ENCODE measurements at regions not wholly inside any gene's neighbourhood (a gene's known extent, or its start where the extent isn't known, plus 50 kb on each side); places are given as distances from the start of the nearest gene placed in this dataset.

DNA sequence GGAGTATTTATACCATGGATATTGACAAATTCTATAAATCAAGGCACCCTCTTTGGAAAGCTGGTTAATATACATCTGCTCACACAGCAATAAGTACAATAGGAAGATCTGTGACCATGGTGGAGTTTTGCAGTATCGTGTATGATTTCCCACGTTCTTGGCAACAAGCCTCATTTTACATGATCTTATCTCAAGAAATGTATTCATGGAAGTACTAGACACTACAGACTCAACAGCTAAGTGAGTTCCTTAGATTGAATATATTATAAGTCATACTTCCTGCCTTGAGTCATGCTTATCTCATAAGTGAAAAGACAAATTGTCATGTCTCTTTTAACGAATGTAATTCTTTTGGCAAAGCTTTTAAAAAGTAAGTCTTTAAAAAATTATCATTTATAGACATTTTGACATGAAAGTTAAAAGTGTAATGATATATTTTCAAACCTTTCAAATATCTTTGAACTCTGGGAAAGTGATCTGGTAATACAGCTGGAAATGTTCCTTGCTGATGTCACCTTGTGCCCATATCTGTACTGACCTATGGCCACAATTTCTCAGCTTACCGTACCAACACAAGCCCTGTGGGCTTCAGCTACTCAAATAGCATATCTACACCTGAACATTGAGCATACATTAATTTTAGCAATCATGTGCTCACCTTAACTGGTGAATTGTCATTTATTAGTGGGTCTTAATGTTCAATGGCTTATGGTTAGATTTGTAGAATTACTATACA is 130.3 kb upstream of the TMC3 start:
- Mint-ChIP-seq H3K36me3 (ENCODE audit: low read depth) (no peaks in the 10 kb centered on the region), H3K4me1 (peaks cover 2% of the 10 kb centered on the region), H3K4me3 (no peak overlapping the region), H3K27me3 (ENCODE audit: insufficient read depth) (no peaks in the 10 kb centered on the region), H3K9me3 (no peaks in the 10 kb centered on the region), H3K27ac (no peak overlapping the region)
- WGBS, 2 experiments (ENCODE audit: insufficient coverage in 1 of 2, insufficient read length in 1 of 2) = 94 to 100% methylated on average over 1 to 3 of the region's 4 CpGs
- TF ChIP-seq, protein P1, sequence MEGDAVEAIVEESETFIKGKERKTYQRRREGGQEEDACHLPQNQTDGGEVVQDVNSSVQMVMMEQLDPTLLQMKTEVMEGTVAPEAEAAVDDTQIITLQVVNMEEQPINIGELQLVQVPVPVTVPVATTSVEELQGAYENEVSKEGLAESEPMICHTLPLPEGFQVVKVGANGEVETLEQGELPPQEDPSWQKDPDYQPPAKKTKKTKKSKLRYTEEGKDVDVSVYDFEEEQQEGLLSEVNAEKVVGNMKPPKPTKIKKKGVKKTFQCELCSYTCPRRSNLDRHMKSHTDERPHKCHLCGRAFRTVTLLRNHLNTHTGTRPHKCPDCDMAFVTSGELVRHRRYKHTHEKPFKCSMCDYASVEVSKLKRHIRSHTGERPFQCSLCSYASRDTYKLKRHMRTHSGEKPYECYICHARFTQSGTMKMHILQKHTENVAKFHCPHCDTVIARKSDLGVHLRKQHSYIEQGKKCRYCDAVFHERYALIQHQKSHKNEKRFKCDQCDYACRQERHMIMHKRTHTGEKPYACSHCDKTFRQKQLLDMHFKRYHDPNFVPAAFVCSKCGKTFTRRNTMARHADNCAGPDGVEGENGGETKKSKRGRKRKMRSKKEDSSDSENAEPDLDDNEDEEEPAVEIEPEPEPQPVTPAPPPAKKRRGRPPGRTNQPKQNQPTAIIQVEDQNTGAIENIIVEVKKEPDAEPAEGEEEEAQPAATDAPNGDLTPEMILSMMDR (conservative IDR thresholded peaks at IDR 0.05) = no peak
- DNase-seq = no peak
- no peaks in the 10 kb centered on the region for H3K9me3 ChIP-seq (ENCODE audit: control insufficient read depth, low read length)
- H3K36me3 ChIP-seq (ENCODE audit: control insufficient read depth, insufficient read depth, low read length) = no peaks in the 10 kb centered on the region
- H3K4me1 ChIP-seq (ENCODE audit: control insufficient read depth, insufficient read depth, low read length) = no peaks in the 10 kb centered on the region
- H3K4me3 ChIP-seq (ENCODE audit: low read length) = no peak overlapping the region
- H3K9ac ChIP-seq (ENCODE audit: extremely low read depth, low read length, poor library complexity, severe bottlenecking) = no peak overlapping the region
- H3K27ac ChIP-seq (ENCODE audit: low read depth, low read length) = no peak overlapping the region
- H3K27me3 ChIP-seq (ENCODE audit: control insufficient read depth, insufficient read depth, low read length, poor library complexity, severe bottlenecking) = no peaks in the 10 kb centered on the region

DNA sequence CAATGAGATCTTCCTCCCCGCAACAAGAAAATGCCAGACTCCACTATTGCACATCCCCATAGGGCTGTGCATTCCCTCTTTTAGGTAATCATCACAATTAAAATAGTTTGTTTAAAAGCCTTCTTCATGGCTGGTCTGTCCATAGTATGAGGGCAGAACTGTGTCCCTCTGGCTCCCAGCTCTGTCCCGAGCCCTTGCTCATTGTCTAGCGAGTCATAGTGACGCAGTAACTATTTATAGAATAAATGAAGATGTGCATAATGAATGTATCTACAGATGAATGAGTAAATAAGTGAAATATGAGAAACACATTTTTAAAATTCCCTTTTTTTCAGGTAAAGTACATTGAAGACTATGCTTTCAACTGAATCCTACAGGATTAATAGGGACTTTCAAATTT is 128.4 kb upstream of the TMC3 start:
- H3K27ac Mint-ChIP-seq = no peak overlapping the region
- H3K9me3 ChIP-seq (ENCODE audit: control insufficient read depth, low read length) = no peaks in the 10 kb centered on the region
- TF ChIP-seq, protein P1 (conservative IDR thresholded peaks at IDR 0.05) = no peak
- no peak overlapping the region for H3K4me3 ChIP-seq (ENCODE audit: low read length)
- H3K36me3 ChIP-seq (ENCODE audit: control insufficient read depth, insufficient read depth, low read length) = no peaks in the 10 kb centered on the region
- H3K4me1 Mint-ChIP-seq = no peaks in the 10 kb centered on the region
- no peak overlapping the region for H3K9ac ChIP-seq (ENCODE audit: extremely low read depth, low read length, poor library complexity, severe bottlenecking)
- no peak overlapping the region for H3K27ac ChIP-seq (ENCODE audit: low read depth, low read length)
- DNase-seq = no peak
- H3K36me3 Mint-ChIP-seq (ENCODE audit: low read depth) = no peaks in the 10 kb centered on the region
- no peak overlapping the region for H3K4me3 Mint-ChIP-seq
- no peaks in the 10 kb centered on the region for H3K9me3 Mint-ChIP-seq
- 96 to 100% methylated on average over 1 to 4 of the region's 4 CpGs for WGBS, 2 experiments (ENCODE audit: insufficient coverage in 1 of 2, insufficient read length in 1 of 2)
- H3K27me3 Mint-ChIP-seq (ENCODE audit: insufficient read depth) = no peaks in the 10 kb centered on the region
- no peaks in the 10 kb centered on the region for H3K4me1 ChIP-seq (ENCODE audit: control insufficient read depth, insufficient read depth, low read length)
- no peaks in the 10 kb centered on the region for H3K27me3 ChIP-seq (ENCODE audit: control insufficient read depth, insufficient read depth, low read length, poor library complexity, severe bottlenecking)

- TF ChIP-seq, protein P1 (conservative IDR thresholded peaks at IDR 0.05) = no peak
- Mint-ChIP-seq H3K9me3 (no peaks in the 10 kb centered on the region), H3K4me3 (no peak overlapping the region), H3K36me3 (ENCODE audit: low read depth) (no peaks in the 10 kb centered on the region), H3K27me3 (ENCODE audit: insufficient read depth) (no peaks in the 10 kb centered on the region), H3K27ac (no peak overlapping the region), H3K4me1 (no peaks in the 10 kb centered on the region)
- Histone ChIP-seq H3K4me1 (ENCODE audit: control insufficient read depth, insufficient read depth, low read length) (no peaks in the 10 kb centered on the region), H3K36me3 (ENCODE audit: control insufficient read depth, insufficient read depth, low read length) (no peaks in the 10 kb centered on the region), H3K4me3 (ENCODE audit: low read length) (no peak overlapping the region), H3K9me3 (ENCODE audit: control insufficient read depth, low read length) (no peaks in the 10 kb centered on the region), H3K9ac (ENCODE audit: extremely low read depth, low read length, poor library complexity, severe bottlenecking) (no peak overlapping the region), H3K27ac (ENCODE audit: low read depth, low read length) (no peak overlapping the region), H3K27me3 (ENCODE audit: control insufficient read depth, insufficient read depth, low read length, poor library complexity, severe bottlenecking) (no peaks in the 10 kb centered on the region)
- 96 to 100% methylated on average over 2 to 3 of the region's 4 CpGs for WGBS, 2 experiments (ENCODE audit: insufficient coverage in 1 of 2, insufficient read length in 1 of 2)
- DNase-seq = no peak
Observed at GRCh38 chr15:81500081-81500480, 126.1 kb upstream of the TMC3 start.

All from endodermal cell (in vitro differentiated cells).